LNCAP (cell line): ENCODE measurements at regions not wholly inside any gene's neighbourhood (a gene's known extent, or its start where the extent isn't known, plus 50 kb on each side); places are given as distances from the start of the nearest gene placed in this dataset.

Experiments
- CTCF ChIP-seq: fragments of 450-650 bp; IDR thresholded peaks from 2 replicates; pipeline ENCODE4 v1.5.1; 2017; ENCODE audit warnings: mild to moderate bottlenecking

GRCh38 chr2:107248932-107249331, 363.0 kb upstream of the ST6GAL2 start:
- no peak for TF ChIP-seq CTCF

- TF ChIP-seq CTCF: no peak
Measured at GRCh38 chr2:107255744-107256143, 369.8 kb upstream of the ST6GAL2 start.

- no peak for TF ChIP-seq CTCF
Measured at GRCh38 chr2:107258531-107259407, 372.8 kb upstream of the ST6GAL2 start.

- no peak for TF ChIP-seq CTCF
Measured at GRCh38 chr2:107259408-107260195, 373.6 kb upstream of the ST6GAL2 start.

- no peak for TF ChIP-seq CTCF
Measured at GRCh38 chr2:107263628-107264027, 377.7 kb upstream of the ST6GAL2 start.

- TF ChIP-seq CTCF: no peak
Measured at GRCh38 chr2:107264184-107264583, 378.2 kb upstream of the ST6GAL2 start.

- no peak for TF ChIP-seq CTCF
Measured at GRCh38 chr2:107266555-107266954, 380.6 kb upstream of the ST6GAL2 start.
